GM19351 (cell line): ENCODE measurements at regions not wholly inside any gene's neighbourhood (a gene's known extent, or its start where the extent isn't known, plus 50 kb on each side); places are given as distances from the start of the nearest gene placed in this dataset.
"Not testable (repeated sequence)": the region's sequence is repeated elsewhere in the genome, so short reads cannot be mapped to it uniquely, and the experiment has no call there.

Experiments
- ATAC-seq: cut with Tn5 transposase; IDR thresholded peaks from one replicate; pipeline ENCODE4 v1.9.1; 2021; ENCODE audit warnings: mild to moderate bottlenecking, moderate library complexity; ENCODE audit not compliant: unreplicated experiment

GRCh38 chr14:36418937-36419336 lies 98.5 kb upstream of the MBIP start:
- ATAC-seq = no peak

- ATAC-seq = not testable (repeated sequence)
Observed at GRCh38 chr14:36411951-36412350, 91.5 kb upstream of the MBIP start.

DNA sequence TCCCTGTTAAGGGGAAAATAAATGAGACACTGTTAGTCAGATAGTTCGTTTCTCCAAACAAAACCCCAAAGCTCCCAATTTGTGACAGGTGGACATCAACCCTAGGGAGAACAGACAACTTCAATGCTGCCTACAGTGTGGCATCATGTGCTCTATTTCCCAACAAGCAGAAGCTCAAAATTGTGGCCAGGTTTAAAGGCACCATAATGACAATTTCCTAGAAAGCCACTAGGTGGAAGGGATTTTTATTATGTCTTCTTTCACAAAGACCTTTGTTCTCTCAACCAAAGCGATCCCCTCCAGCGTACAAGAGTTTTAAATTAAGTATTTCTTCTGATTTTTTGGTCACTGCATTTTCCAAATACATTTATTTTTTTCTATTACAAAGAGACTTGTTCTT lies 88.0 kb upstream of the MBIP start:
- ATAC-seq = no peak

- ATAC-seq = no peak
Observed at GRCh38 chr14:36405589-36406274, 85.3 kb upstream of the MBIP start.

DNA sequence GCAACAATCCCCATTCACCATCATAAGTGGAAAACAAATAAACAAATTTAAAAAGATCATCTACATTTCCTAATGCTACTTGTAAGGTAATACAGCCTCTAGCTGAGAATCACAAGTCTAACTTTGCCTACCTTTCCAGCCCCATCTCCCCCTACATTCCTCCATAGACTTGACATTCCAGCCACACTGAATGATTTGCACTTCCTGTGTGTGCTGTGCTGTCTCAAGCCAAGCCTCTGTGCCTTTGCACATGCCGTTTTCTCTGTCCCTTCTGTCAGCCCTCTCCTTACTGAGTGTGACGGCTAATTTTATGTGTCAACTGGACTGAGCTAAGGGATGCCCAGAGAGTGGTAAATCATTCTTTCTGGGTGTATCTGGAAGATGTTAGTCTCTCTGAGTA lies 82.4 kb upstream of the MBIP start:
- no peak for ATAC-seq

GRCh38 chr14:36398463-36399291 lies 78.2 kb upstream of the MBIP start:
- no peak for ATAC-seq

DNA sequence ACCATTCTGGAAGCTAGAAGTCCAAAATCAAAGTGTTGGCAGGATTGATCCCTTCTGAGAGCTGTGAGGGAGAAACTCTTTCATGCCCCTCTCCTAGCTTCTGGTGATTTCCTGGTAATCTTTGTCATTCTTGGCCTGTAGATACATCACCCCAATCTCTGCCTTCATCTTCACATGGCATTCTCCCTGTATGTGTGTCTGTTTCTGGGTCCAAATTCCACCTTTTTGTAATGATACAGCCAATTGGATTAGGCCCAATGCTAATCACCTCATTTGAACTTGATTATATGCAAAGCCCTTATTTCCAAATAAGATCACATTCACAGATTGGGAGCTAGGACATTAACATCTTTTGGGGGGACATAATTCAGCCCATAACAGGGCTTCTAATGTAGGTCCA lies 76.9 kb upstream of the MBIP start:
- no peak for ATAC-seq

DNA sequence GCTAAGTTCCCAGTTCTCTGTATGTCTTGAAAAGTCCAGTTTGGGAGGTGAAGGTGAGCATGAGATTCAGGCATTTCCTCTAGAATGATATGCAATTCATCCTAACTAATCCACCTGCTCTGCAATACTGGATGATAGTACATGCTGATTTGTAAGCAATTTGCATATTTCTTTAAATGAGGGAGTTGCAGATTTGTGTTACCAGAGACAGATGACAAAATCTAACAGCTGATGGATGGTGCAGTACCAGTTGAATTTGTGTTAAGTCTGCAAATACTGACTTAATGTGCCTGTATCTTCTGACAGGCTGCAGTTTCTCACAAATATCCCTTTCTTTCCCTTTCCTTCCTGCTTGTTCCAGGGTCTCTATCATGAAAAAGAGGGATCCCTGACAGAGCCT lies 76.4 kb upstream of the MBIP start:
- ATAC-seq = no peak

DNA sequence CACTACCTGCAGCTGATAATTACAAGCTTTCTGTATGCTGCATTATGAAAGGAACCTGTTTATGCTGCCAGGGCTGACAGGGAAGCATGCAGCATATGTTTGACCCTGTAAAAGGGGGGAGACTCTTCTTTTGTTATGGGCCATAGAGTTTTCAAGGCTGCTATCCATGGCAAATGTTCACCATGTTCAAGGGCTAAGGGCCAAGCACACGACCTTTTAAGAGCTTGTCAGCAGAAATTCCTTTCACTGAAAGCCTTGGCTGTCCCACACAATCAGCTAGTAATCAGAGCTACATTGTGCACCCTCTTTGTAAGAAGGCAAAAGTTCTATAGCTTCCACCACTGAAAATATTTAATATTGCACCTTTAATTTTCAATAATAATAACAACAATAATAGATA lies 74.2 kb upstream of the MBIP start:
- ATAC-seq = no peak

GRCh38 chr14:36390718-36391117 lies 70.3 kb upstream of the MBIP start:
- no peak for ATAC-seq

- no peak for ATAC-seq
Observed at GRCh38 chr14:36383767-36384431, 63.5 kb upstream of the MBIP start.

GRCh38 chr14:36373982-36374673 lies 53.7 kb upstream of the MBIP start:
- peak; percentile 93 for ATAC-seq
